ENCODE measurements at regions not wholly inside any gene's neighbourhood (a gene's known extent, or its start where the extent isn't known, plus 50 kb on each side); places are given as distances from the start of the nearest gene placed in this dataset.

DNA sequence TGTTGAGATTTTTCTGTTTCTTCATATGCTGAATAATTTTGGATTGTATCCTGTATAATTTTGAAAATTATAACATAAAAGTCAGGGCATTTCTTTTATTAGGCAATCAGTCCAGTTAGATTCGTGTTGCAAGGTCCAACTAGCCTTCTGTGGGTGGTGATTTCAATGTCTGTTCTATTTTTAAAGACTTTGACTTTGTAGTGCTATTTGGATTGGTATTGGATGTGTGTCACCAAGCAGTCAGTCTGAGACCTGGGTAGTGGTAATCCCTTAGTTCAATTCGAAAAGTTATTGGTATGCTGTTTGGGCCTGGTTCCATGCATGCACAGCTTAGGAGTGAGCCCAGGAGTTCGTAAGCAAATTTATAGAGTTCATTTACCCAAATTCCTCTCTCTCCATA, 82.2 kb downstream of the EPDR1 start:
- no peaks in the 10 kb centered on the region for H3K9me3 ChIP-seq (ENCODE audit: control insufficient read depth, low read length)
- ATAC-seq (ENCODE audit: low FRiP score) (no peak), DNase-seq (no peak)
- peaks cover 0 to 4% of the 10 kb centered on the region in 2 donors for H3K4me1 ChIP-seq (ENCODE audit: control insufficient read depth in 1 of 2, insufficient read depth in 2 of 2, low read length in 2 of 2)
- no peak overlapping the region for H3K27ac ChIP-seq (ENCODE audit: low read depth in 1 of 2, low read length in 2 of 2)
- no peaks in the 10 kb centered on the region for H3K27me3 ChIP-seq (ENCODE audit: control insufficient read depth in 1 of 2, insufficient read depth in 2 of 2, low read length in 1 of 2)
- 37 to 41% methylated on average over 3 of the region's 3 CpGs for WGBS, 2 donors
- intact Hi-C loops (cut with DNase I) = no loop called here
- no peak overlapping the region for H3K4me3 ChIP-seq (ENCODE audit: low read length in 2 of 2)
- no peaks in the 10 kb centered on the region for H3K36me3 ChIP-seq (ENCODE audit: control insufficient read depth in 1 of 2, insufficient read depth in 2 of 2, low read length in 1 of 2)

GRCh38 chr7:38006559-38006958, 86.1 kb downstream of the EPDR1 start:
- DNase-seq (no peak), ATAC-seq (ENCODE audit: low FRiP score) (no peak)
- H3K4me3 ChIP-seq (ENCODE audit: low read length in 2 of 2) = no peak overlapping the region
- H3K27me3 ChIP-seq (ENCODE audit: control insufficient read depth in 1 of 2, insufficient read depth in 2 of 2, low read length in 1 of 2) = no peaks in the 10 kb centered on the region
- no peak overlapping the region for H3K27ac ChIP-seq (ENCODE audit: low read depth in 1 of 2, low read length in 2 of 2)
- H3K9me3 ChIP-seq (ENCODE audit: control insufficient read depth, low read length) = no peaks in the 10 kb centered on the region
- no peaks in the 10 kb centered on the region for H3K36me3 ChIP-seq (ENCODE audit: control insufficient read depth in 1 of 2, insufficient read depth in 2 of 2, low read length in 1 of 2)
- H3K4me1 ChIP-seq (ENCODE audit: control insufficient read depth in 1 of 2, insufficient read depth in 2 of 2, low read length in 2 of 2) = no peaks in the 10 kb centered on the region
- intact Hi-C loops (cut with DNase I) = no loop called here
- 94 to 96% methylated on average over 2 of the region's 2 CpGs for WGBS, 2 donors

DNA sequence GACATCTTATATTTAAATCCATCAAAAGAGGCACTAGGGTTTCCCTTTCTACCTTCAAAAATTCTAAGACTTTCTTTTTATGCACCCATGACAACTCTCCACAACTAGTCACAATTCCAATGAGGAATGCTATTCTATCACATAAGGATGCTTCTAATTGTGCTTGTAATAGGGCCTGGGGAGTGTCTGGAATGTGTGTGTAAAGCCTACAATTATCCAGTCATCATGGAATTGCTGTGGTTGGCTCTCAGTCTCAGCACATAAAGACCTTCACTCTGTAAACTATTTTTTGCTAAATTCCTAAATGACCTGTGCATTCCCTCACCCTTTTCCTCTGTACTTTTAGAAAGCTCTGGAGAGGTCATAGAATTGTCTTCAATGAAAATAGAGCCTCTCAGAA, 86.7 kb downstream of the EPDR1 start:
- H3K9me3 ChIP-seq (ENCODE audit: control insufficient read depth, low read length) = no peaks in the 10 kb centered on the region
- intact Hi-C loops (cut with DNase I) = no loop called here
- no peaks in the 10 kb centered on the region for H3K4me1 ChIP-seq (ENCODE audit: control insufficient read depth in 1 of 2, insufficient read depth in 2 of 2, low read length in 2 of 2)
- ATAC-seq (ENCODE audit: low FRiP score) (no peak), DNase-seq (no peak)
- no peaks in the 10 kb centered on the region for H3K27me3 ChIP-seq (ENCODE audit: control insufficient read depth in 1 of 2, insufficient read depth in 2 of 2, low read length in 1 of 2)
- H3K27ac ChIP-seq (ENCODE audit: low read depth in 1 of 2, low read length in 2 of 2) = no peak overlapping the region
- H3K36me3 ChIP-seq (ENCODE audit: control insufficient read depth in 1 of 2, insufficient read depth in 2 of 2, low read length in 1 of 2) = no peaks in the 10 kb centered on the region
- H3K4me3 ChIP-seq (ENCODE audit: low read length in 2 of 2) = no peak overlapping the region

DNA sequence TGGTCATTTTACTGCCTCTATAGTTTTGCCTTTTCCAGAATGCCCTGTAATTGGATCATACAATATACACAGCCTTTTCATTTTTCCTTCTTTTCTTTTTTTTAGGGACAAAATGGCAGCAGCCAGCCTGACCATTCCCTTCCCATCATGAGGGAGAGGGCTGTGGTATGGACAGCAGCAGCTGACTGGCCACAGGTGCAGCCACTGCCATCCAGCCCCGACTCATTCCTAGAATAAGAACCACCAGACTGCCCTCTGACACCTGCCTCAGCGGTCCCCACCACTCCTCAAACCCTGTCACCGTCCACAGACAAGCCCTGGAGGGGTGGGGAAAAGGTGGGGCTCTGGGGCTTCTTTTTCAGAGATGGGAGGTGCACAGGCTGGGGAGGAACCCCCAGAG, 92.8 kb downstream of the EPDR1 start:
- no peak overlapping the region for H3K4me3 ChIP-seq (ENCODE audit: low read length in 2 of 2)
- no peak overlapping the region for H3K27ac ChIP-seq (ENCODE audit: low read depth in 1 of 2, low read length in 2 of 2)
- WGBS, 2 donors = 93 to 95% methylated on average over 3 of the region's 3 CpGs
- H3K4me1 ChIP-seq (ENCODE audit: control insufficient read depth in 1 of 2, insufficient read depth in 2 of 2, low read length in 2 of 2) = no peaks in the 10 kb centered on the region
- no peaks in the 10 kb centered on the region for H3K36me3 ChIP-seq (ENCODE audit: control insufficient read depth in 1 of 2, insufficient read depth in 2 of 2, low read length in 1 of 2)
- H3K27me3 ChIP-seq (ENCODE audit: control insufficient read depth in 1 of 2, insufficient read depth in 2 of 2, low read length in 1 of 2) = no peaks in the 10 kb centered on the region
- ATAC-seq (ENCODE audit: low FRiP score) (no peak), DNase-seq (peak in 1 of 2 donors; percentile 23)
- H3K9me3 ChIP-seq (ENCODE audit: control insufficient read depth, low read length) = no peaks in the 10 kb centered on the region
- intact Hi-C loops (cut with DNase I) = no loop called here

GRCh38 chr7:38016567-38016966, 96.1 kb downstream of the EPDR1 start:
- intact Hi-C loops (cut with DNase I) = no loop called here
- no peak overlapping the region for H3K4me3 ChIP-seq (ENCODE audit: low read length in 2 of 2)
- no peaks in the 10 kb centered on the region for H3K36me3 ChIP-seq (ENCODE audit: control insufficient read depth in 1 of 2, insufficient read depth in 2 of 2, low read length in 1 of 2)
- DNase-seq = no peak
- 86 to 88% methylated on average over 3 of the region's 3 CpGs for WGBS, 2 donors
- H3K9me3 ChIP-seq (ENCODE audit: control insufficient read depth, low read length) = no peaks in the 10 kb centered on the region
- H3K27me3 ChIP-seq (ENCODE audit: control insufficient read depth in 1 of 2, insufficient read depth in 2 of 2, low read length in 1 of 2) = no peaks in the 10 kb centered on the region
- H3K27ac ChIP-seq (ENCODE audit: low read depth in 1 of 2, low read length in 2 of 2) = no peak overlapping the region
- H3K4me1 ChIP-seq (ENCODE audit: control insufficient read depth in 1 of 2, insufficient read depth in 2 of 2, low read length in 2 of 2) = no peaks in the 10 kb centered on the region
- ATAC-seq (ENCODE audit: low FRiP score) = no peak

DNA sequence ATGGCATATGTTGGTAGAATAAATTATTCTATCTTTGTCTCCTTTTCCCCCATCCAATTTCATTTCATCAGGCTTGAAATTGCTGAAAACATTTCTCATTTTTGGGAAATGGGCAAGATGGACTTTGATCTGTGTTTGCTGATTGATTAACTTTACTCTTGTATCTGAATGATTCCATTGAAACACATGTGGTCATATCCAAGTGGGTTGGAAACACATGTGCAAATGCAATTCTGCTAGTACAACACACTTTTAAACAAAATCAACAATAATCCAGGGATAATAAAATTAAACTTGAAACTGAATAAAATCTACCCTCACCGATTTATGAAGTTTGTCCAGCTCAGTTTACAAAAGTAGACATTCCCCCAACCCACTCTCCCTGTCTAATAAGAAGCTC, 96.9 kb downstream of the EPDR1 start:
- no peak overlapping the region for H3K4me3 ChIP-seq (ENCODE audit: low read length in 2 of 2)
- no peak for DNase-seq
- intact Hi-C loops (cut with DNase I) = no loop called here
- 92 to 94% methylated on average over 1 of the region's 1 CpG for WGBS, 2 donors
- no peak overlapping the region for H3K27ac ChIP-seq (ENCODE audit: low read depth in 1 of 2, low read length in 2 of 2)
- no peaks in the 10 kb centered on the region for H3K36me3 ChIP-seq (ENCODE audit: control insufficient read depth in 1 of 2, insufficient read depth in 2 of 2, low read length in 1 of 2)
- ATAC-seq (ENCODE audit: low FRiP score) = no peak
- H3K27me3 ChIP-seq (ENCODE audit: control insufficient read depth in 1 of 2, insufficient read depth in 2 of 2, low read length in 1 of 2) = no peaks in the 10 kb centered on the region
- no peaks in the 10 kb centered on the region for H3K4me1 ChIP-seq (ENCODE audit: control insufficient read depth in 1 of 2, insufficient read depth in 2 of 2, low read length in 2 of 2)
- H3K9me3 ChIP-seq (ENCODE audit: control insufficient read depth, low read length) = no peaks in the 10 kb centered on the region

DNA sequence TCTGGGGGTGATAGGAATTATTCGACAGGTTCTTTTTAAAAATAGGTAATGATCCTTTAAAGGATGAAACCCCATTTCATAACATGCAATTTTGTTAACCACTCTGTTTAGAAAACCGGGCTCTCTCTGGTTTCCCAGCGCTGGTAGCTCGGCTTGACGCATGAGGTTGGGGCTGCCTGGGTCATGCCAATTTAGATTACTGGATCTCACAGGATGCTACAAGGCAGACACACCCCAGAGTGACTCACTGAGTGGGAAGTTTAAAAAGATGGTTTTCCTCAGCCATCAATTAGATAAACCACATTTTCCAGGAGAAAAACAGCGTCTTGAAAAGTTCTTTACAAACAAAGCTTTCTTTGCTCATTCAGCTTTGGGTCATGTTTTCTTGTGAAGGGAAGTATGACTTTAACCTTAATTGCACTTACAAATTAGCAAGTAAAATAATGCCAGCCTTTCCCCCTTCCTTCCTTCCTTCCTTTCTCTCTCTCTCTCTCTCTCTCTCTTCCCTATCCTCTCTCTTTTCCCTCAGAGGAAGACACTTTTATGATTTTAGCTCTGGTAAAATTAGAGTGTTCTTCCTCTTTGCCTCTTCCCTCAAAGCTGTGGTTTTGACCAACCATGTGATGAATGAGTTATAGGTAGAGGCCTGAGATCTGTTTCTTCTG, 99.8 kb downstream of the EPDR1 start:
- no peak overlapping the region for H3K27ac ChIP-seq (ENCODE audit: low read depth in 1 of 2, low read length in 2 of 2)
- no peak overlapping the region for H3K4me3 ChIP-seq (ENCODE audit: low read length in 2 of 2)
- no peaks in the 10 kb centered on the region for H3K4me1 ChIP-seq (ENCODE audit: control insufficient read depth in 1 of 2, insufficient read depth in 2 of 2, low read length in 2 of 2)
- H3K9me3 ChIP-seq (ENCODE audit: control insufficient read depth, low read length) = no peaks in the 10 kb centered on the region
- H3K36me3 ChIP-seq (ENCODE audit: control insufficient read depth in 1 of 2, insufficient read depth in 2 of 2, low read length in 1 of 2) = no peaks in the 10 kb centered on the region
- DNase-seq (peak in 1 of 2 donors; percentile 42), ATAC-seq (ENCODE audit: low FRiP score) (no peak)
- WGBS, 2 donors = 87 to 89% methylated on average over 6 of the region's 6 CpGs
- intact Hi-C loops (cut with DNase I) = no loop called here
- no peaks in the 10 kb centered on the region for H3K27me3 ChIP-seq (ENCODE audit: control insufficient read depth in 1 of 2, insufficient read depth in 2 of 2, low read length in 1 of 2)

DNA sequence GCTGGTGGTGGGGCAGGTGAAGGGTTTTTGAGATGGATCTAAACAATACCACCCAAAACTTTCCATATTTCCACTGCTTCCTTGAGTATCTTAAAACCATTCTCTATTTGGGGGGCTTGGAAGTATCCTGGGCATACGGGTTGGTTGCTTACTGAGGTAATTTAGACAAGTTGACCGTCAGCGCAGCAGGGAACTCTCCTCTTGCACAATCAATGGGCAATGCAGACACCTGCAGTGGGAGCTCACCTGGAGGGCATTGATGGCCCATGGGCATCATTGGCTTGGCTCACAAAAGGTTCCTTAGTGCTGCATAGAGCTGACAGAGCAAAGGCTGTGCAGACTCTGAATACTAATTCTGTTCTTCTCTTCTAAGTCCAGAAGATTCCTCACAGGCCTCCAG, 101.5 kb downstream of the EPDR1 start:
- ATAC-seq (ENCODE audit: low FRiP score) (no peak), DNase-seq (no peak)
- H3K9me3 ChIP-seq (ENCODE audit: control insufficient read depth, low read length) = no peaks in the 10 kb centered on the region
- no peaks in the 10 kb centered on the region for H3K27me3 ChIP-seq (ENCODE audit: control insufficient read depth in 1 of 2, insufficient read depth in 2 of 2, low read length in 1 of 2)
- H3K27ac ChIP-seq (ENCODE audit: low read depth in 1 of 2, low read length in 2 of 2) = no peak overlapping the region
- intact Hi-C loops (cut with DNase I) = no loop called here
- no peaks in the 10 kb centered on the region for H3K4me1 ChIP-seq (ENCODE audit: control insufficient read depth in 1 of 2, insufficient read depth in 2 of 2, low read length in 2 of 2)
- no peaks in the 10 kb centered on the region for H3K36me3 ChIP-seq (ENCODE audit: control insufficient read depth in 1 of 2, insufficient read depth in 2 of 2, low read length in 1 of 2)
- 94 to 95% methylated on average over 3 of the region's 3 CpGs for WGBS, 2 donors
- H3K4me3 ChIP-seq (ENCODE audit: low read length in 2 of 2) = no peak overlapping the region

- intact Hi-C loops (cut with DNase I) = no loop called here
- H3K9me3 ChIP-seq (ENCODE audit: control insufficient read depth, low read length) = no peaks in the 10 kb centered on the region
- no peaks in the 10 kb centered on the region for H3K36me3 ChIP-seq (ENCODE audit: control insufficient read depth in 1 of 2, insufficient read depth in 2 of 2, low read length in 1 of 2)
- 94 to 95% methylated on average over 1 of the region's 1 CpG for WGBS, 2 donors
- H3K27ac ChIP-seq (ENCODE audit: low read depth in 1 of 2, low read length in 2 of 2) = no peak overlapping the region
- no peaks in the 10 kb centered on the region for H3K27me3 ChIP-seq (ENCODE audit: control insufficient read depth in 1 of 2, insufficient read depth in 2 of 2, low read length in 1 of 2)
- DNase-seq = no peak
- H3K4me3 ChIP-seq (ENCODE audit: low read length in 2 of 2) = no peak overlapping the region
- H3K4me1 ChIP-seq (ENCODE audit: control insufficient read depth in 1 of 2, insufficient read depth in 2 of 2, low read length in 2 of 2) = no peaks in the 10 kb centered on the region
- ATAC-seq (ENCODE audit: low FRiP score) = no peak
Measured at GRCh38 chr7:38025815-38026214, 105.4 kb downstream of the EPDR1 start.

Measured in aorta (tissue), 5 donors.